ENCODE measurements at regions not wholly inside any gene's neighbourhood (a gene's known extent, or its start where the extent isn't known, plus 50 kb on each side); places are given as distances from the start of the nearest gene placed in this dataset.
"Not testable (repeated sequence)": the region's sequence is repeated elsewhere in the genome, so short reads cannot be mapped to it uniquely, and the experiment has no call there.

- Histone ChIP-seq H3K27ac (no peak overlapping the region), H3K4me3 (no peak overlapping the region), H3K27me3 (replicated peaks; ENCODE audit: insufficient read depth) (no peaks in the 10 kb centered on the region), H3K9me3 (no peaks in the 10 kb centered on the region), H3K36me3 (no peaks in the 10 kb centered on the region), H3K4me1 (replicated peaks) (no peaks in the 10 kb centered on the region)
- intact Hi-C loops (cut with DNase I) = no loop called here
- DNase-seq (ENCODE audit: low spot score) = no peak
- TF ChIP-seq CTCF (IDR thresholded peaks at IDR 0.05) (no peak), POLR2AphosphoS5 (IDR thresholded peaks at IDR 0.05) (no peak)
- WGBS = 94% methylated on average over 1 of the region's 1 CpG
Measured at GRCh38 chr13:60229708-60230272, 66.1 kb upstream of the DIAPH3 start.

DNA sequence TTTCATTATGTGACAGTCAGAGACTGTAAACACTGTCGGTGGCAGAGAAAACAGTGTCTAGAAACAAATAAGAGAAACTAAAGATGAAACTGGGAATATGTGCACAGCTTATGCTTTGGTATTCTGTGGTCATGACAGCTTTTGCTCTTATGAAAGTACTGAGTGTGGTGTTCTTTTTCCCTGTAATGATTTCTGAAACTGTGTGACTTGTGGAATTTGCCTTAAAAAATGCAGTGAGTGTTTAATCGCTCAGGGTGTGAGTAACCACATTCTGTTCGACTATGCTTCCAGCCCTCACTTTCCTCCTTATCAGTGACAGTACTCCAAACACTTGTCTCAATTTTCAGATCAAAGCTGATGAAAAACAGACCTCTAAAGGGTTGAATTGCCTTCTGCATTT, 66.9 kb upstream of the DIAPH3 start:
- WGBS = 18% methylated on average over 3 of the region's 3 CpGs
- no peak for DNase-seq (ENCODE audit: low spot score)
- TF ChIP-seq POLR2AphosphoS5 (IDR thresholded peaks at IDR 0.05) (no peak), CTCF (IDR thresholded peaks at IDR 0.05) (no peak), POLR2A (IDR thresholded peaks at IDR 0.05) (no peak)
- intact Hi-C loops (cut with DNase I) = no loop called here
- Histone ChIP-seq H3K27ac (no peak overlapping the region), H3K4me3 (no peak overlapping the region), H3K9me3 (no peaks in the 10 kb centered on the region), H3K36me3 (no peaks in the 10 kb centered on the region), H3K27me3 (replicated peaks; ENCODE audit: insufficient read depth) (no peaks in the 10 kb centered on the region), H3K4me1 (replicated peaks) (no peaks in the 10 kb centered on the region)

GRCh38 chr13:60242043-60242595, 78.4 kb upstream of the DIAPH3 start:
- intact Hi-C loops (cut with DNase I) = no loop called here

DNA sequence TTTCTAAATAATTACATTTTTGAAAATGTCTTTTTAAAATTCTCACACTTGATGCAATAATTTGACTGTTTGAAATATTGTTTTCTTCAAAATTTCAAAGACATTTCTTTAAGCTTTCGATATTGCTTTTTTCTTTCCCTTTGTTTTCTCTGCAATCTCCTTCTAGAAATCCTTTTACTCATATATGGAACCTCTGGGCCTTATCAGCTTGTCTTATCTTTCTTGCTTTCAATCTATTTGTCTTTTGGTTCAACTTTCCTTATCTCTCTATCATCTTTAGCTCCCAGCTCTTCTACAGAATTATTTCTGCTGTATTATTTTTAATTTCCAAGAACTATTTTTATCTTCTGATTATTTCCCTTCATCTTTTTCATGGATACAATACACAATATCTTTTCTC, 80.7 kb upstream of the DIAPH3 start:
- Histone ChIP-seq H3K4me3 (no peak overlapping the region), H3K4me1 (replicated peaks) (no peaks in the 10 kb centered on the region), H3K27me3 (replicated peaks; ENCODE audit: insufficient read depth) (no peaks in the 10 kb centered on the region), H3K9me3 (no peaks in the 10 kb centered on the region), H3K36me3 (no peaks in the 10 kb centered on the region), H3K27ac (no peak overlapping the region)
- 87% methylated on average over 1 of the region's 1 CpG for WGBS
- no peak for DNase-seq (ENCODE audit: low spot score)
- TF ChIP-seq CTCF (IDR thresholded peaks at IDR 0.05) = no peak
- TF ChIP-seq POLR2AphosphoS5 (IDR thresholded peaks at IDR 0.05) = no peak
- TF ChIP-seq POLR2A (IDR thresholded peaks at IDR 0.05) = no peak
- intact Hi-C loops (cut with DNase I) = no loop called here

More at GRCh38 chr13:60242043-60242595, 78.4 kb upstream of the DIAPH3 start:
- Histone ChIP-seq H3K4me3 (no peak overlapping the region), H3K27me3 (replicated peaks; ENCODE audit: insufficient read depth) (no peaks in the 10 kb centered on the region), H3K27ac (no peak overlapping the region), H3K36me3 (no peaks in the 10 kb centered on the region), H3K4me1 (replicated peaks) (no peaks in the 10 kb centered on the region), H3K9me3 (no peaks in the 10 kb centered on the region)
- WGBS = 5% methylated on average over 2 of the region's 2 CpGs
- no peak for TF ChIP-seq CTCF (IDR thresholded peaks at IDR 0.05)
- no peak for TF ChIP-seq POLR2A (IDR thresholded peaks at IDR 0.05)
- no peak for TF ChIP-seq POLR2AphosphoS5 (IDR thresholded peaks at IDR 0.05)
- DNase-seq (ENCODE audit: low spot score) = no peak

- H3K27ac ChIP-seq; H3K36me3 ChIP-seq; DNase-seq (ENCODE audit: low spot score); H3K27me3 ChIP-seq (replicated peaks; ENCODE audit: insufficient read depth); H3K9me3 ChIP-seq; H3K4me1 ChIP-seq (replicated peaks); H3K4me3 ChIP-seq; intact Hi-C loops (cut with DNase I): not testable (repeated sequence)
- 84% methylated on average over 10 of the region's 10 CpGs for WGBS
Measured at GRCh38 chr13:60251419-60251818, 87.7 kb upstream of the DIAPH3 start.

Measured in prostate gland (tissue), 2 donors.